Adrenal gland (tissue), 9 donors: ENCODE measurements at regions not wholly inside any gene's neighbourhood (a gene's known extent, or its start where the extent isn't known, plus 50 kb on each side); places are given as distances from the start of the nearest gene placed in this dataset.
"Not testable (repeated sequence)": the region's sequence is repeated elsewhere in the genome, so short reads cannot be mapped to it uniquely, and the experiment has no call there.

Source experiments
- DNase-seq, 7 donors: peaks; one replicate each; pipeline ENCODE4 v3.0.0-alpha.2; 2019 to 2020
- H3K27ac ChIP-seq, 5 donors: fragments of 200-600 bp; sonication (generic) in 4 of 5; 1 replicate in 3 of 5; 2 replicates in 2 of 5; pipeline versions ENCODE4 v1.5.1 to v1.8.0; 2016 to 2020; ENCODE audit warnings: mild to moderate bottlenecking in 1 of 5
- H3K27me3 ChIP-seq: fragments of 200-600 bp; 2 replicates; pipeline ENCODE4 v1.8.0; 2021
- H3K36me3 ChIP-seq, 2 donors: fragments of 200-600 bp; replicated peaks in 1 of 2; 1 replicate in 1 of 2; 2 replicates in 1 of 2; pipeline versions ENCODE4 v1.5.1 to v1.8.0; 2018 to 2022
- H3K4me1 ChIP-seq, 2 donors: fragments of 200-600 bp; replicated peaks in 1 of 2; 1 replicate in 1 of 2; 2 replicates in 1 of 2; pipeline versions ENCODE4 v1.5.1 to v1.8.0; 2018 to 2021
- H3K4me3 ChIP-seq, 4 donors: fragments of 200-600 bp; sonication (generic) in 3 of 4; one replicate each; pipeline ENCODE4 v1.5.1; 2016 to 2018
- H3K9me3 ChIP-seq, 3 donors: fragments of 200-600 bp; sonication (generic) in 1 of 3; replicated peaks in 1 of 3; 1 replicate in 2 of 3; 2 replicates in 1 of 3; pipeline versions ENCODE4 v1.5.1 to v1.8.0; 2016 to 2021
- CTCF ChIP-seq, 6 experiments: fragments of 450-650 bp in 4 of 6; fragments of 200-600 bp in 2 of 6; sonication (generic) in 1 of 6; IDR thresholded peaks; 1 replicate in 5 of 6; 2 replicates in 1 of 6; pipeline versions ENCODE4 v1.5.1 to v1.8.0; 2016 to 2021; ENCODE audit warnings: antibody characterized with exemption in 6 of 6, mild to moderate bottlenecking in 2 of 6, moderate library complexity in 1 of 6
- POLR2A ChIP-seq, 2 donors: fragments of 450-650 bp; IDR thresholded peaks; one replicate each; pipeline ENCODE4 v1.6.1; 2017; ENCODE audit warnings: antibody characterized with exemption in 2 of 2, mild to moderate bottlenecking in 2 of 2, moderate library complexity in 1 of 2
- WGBS, 4 donors: extraction: QIAGEN DNeasy Blood & Tissue Kit in 2 of 4; methylation state at CpG; one replicate each; pipeline versions ENCODE4 v1.1.5 to v1.1.7; 2013 to 2017; 5-methylcytosine and 5-hydroxymethylcytosine counted together
- intact Hi-C, 2 donors: fragments of 100-400 bp; cut with DNase I; formaldehyde crosslinking; loops; one replicate each; pipeline versions ENCODE4 v1.14.1 to v1.15.0; 2022 to 2023
- donor health status: healthy with polysubstance abuse.
- donor health status: Bipolar disorder and iron deficiency.
- donor health status: DM: yes; HTN: yes; CAD: no.
- donor health status: DM: no; HTN: no; CAD: no.
- donor health status: DM: no; HTN: no; CAD: no.

GRCh38 chrX:39065051-39065871, 264.0 kb downstream of the MID1IP1 start:
- Histone ChIP-seq H3K4me3 (no peak overlapping the region), H3K36me3 (no peaks in the 10 kb centered on the region), H3K4me1 (no peaks in the 10 kb centered on the region), H3K27ac (no peak overlapping the region), H3K27me3 (peaks cover 4% of the 10 kb centered on the region), H3K9me3 (no peaks in the 10 kb centered on the region)
- intact Hi-C loops: no loop called here
- no peak for TF ChIP-seq CTCF (IDR thresholded peaks at IDR 0.05)
- TF ChIP-seq POLR2A (IDR thresholded peaks at IDR 0.05): no peak
- WGBS, 4 donors: 65 to 83% (median 74%) methylated on average over 13 to 21 of the region's 21 CpGs
- no peak for DNase-seq

GRCh38 chrX:39067866-39068265, 266.6 kb downstream of the MID1IP1 start:
- 88 to 93% (median 90%) methylated on average over 5 of the region's 5 CpGs for WGBS, 4 donors
- H3K4me1 ChIP-seq: no peaks in the 10 kb centered on the region
- no peaks in the 10 kb centered on the region for H3K36me3 ChIP-seq
- no peak for DNase-seq
- H3K4me3 ChIP-seq: no peak overlapping the region
- peaks cover 14% of the 10 kb centered on the region for H3K27me3 ChIP-seq
- H3K9me3 ChIP-seq: no peaks in the 10 kb centered on the region
- TF ChIP-seq POLR2A (IDR thresholded peaks at IDR 0.05) (no peak), CTCF (IDR thresholded peaks at IDR 0.05) (no peak)
- intact Hi-C loops: no loop called here
- H3K27ac ChIP-seq: no peak overlapping the region

DNA sequence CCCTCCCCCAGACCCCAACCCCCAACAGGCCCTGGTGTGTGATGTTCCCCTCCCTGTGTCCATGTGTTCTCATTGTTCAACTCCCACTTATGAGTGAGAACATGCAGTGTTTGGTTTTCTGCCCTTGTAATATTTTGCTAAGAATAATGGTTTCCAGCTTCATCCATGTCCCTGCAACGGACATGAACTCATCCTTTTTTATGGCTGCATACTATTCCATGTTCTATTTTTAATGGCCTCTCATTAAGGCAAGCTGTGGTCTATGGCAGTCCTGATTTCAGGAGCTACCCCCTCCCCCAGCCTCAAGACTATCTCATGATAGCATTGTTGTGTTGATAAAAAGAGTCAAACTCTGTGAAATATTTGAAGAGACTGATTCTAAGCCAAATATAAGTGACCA, 267.4 kb downstream of the MID1IP1 start:
- H3K27ac ChIP-seq, H3K36me3 ChIP-seq, intact Hi-C loops, H3K9me3 ChIP-seq, H3K4me3 ChIP-seq, H3K4me1 ChIP-seq, DNase-seq: not testable (repeated sequence)
- 75 to 87% (median 79%) methylated on average over 1 of the region's 1 CpG for WGBS, 4 donors
- H3K27me3 ChIP-seq: peaks cover 16% of the 10 kb centered on the region

DNA sequence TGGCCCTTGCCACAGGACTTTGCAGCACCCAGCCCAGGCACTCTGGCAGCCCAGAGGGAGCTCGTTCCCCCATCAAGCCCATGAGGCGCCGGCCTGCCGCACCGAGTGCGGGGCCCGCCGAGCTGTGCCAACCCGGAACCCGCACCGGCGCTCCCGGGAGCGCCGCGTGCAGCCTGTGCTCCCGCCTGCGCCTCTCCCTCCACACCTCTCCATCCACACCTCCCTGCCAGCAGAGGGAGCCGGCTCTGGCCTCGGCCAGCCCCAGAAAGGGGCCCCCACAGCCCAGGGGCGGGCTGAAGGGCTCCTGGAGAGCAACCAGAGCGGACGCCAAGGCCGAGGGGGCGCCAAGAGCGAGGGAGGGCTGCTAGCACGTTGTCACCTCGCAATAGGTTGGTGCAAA, 268.8 kb downstream of the MID1IP1 start:
- 74 to 93% (median 86%) methylated on average over 8 to 28 of the region's 28 CpGs for WGBS, 4 donors
- H3K27ac ChIP-seq: no peak overlapping the region
- no peaks in the 10 kb centered on the region for H3K4me1 ChIP-seq
- H3K27me3 ChIP-seq: peaks cover 16% of the 10 kb centered on the region
- no peaks in the 10 kb centered on the region for H3K36me3 ChIP-seq
- no peak overlapping the region for H3K4me3 ChIP-seq
- intact Hi-C loops: no loop called here
- TF ChIP-seq POLR2A (IDR thresholded peaks at IDR 0.05) (no peak), CTCF (IDR thresholded peaks at IDR 0.05) (no peak)
- H3K9me3 ChIP-seq: no peaks in the 10 kb centered on the region
- no peak for DNase-seq

GRCh38 chrX:39073131-39073530, 271.9 kb downstream of the MID1IP1 start:
- no peak for DNase-seq
- 62 to 77% (median 73%) methylated on average over 2 of the region's 2 CpGs for WGBS, 4 donors
- peaks cover 0 to 4% (median 0%) of the 10 kb centered on the region in 3 donors for H3K9me3 ChIP-seq
- no peaks in the 10 kb centered on the region for H3K4me1 ChIP-seq
- TF ChIP-seq CTCF (IDR thresholded peaks at IDR 0.05) (no peak), POLR2A (IDR thresholded peaks at IDR 0.05) (no peak)
- H3K27me3 ChIP-seq: peaks cover 13% of the 10 kb centered on the region
- intact Hi-C loops: no loop called here
- no peaks in the 10 kb centered on the region for H3K36me3 ChIP-seq
- no peak overlapping the region for H3K27ac ChIP-seq
- no peak overlapping the region for H3K4me3 ChIP-seq
